GM19351 (cell line): ENCODE measurements at regions not wholly inside any gene's neighbourhood (a gene's known extent, or its start where the extent isn't known, plus 50 kb on each side); places are given as distances from the start of the nearest gene placed in this dataset.

Experiments
- ATAC-seq: cut with Tn5 transposase; IDR thresholded peaks from one replicate; pipeline ENCODE4 v1.9.1; 2021; ENCODE audit warnings: mild to moderate bottlenecking, moderate library complexity; ENCODE audit not compliant: unreplicated experiment

- no peak for ATAC-seq
These were observed 164.9 kb upstream of the PRNP start for GRCh38 chr20:4521170-4521968.

GRCh38 chr20:4519534-4519933, 166.7 kb upstream of the PRNP start:
- ATAC-seq = no peak

- no peak for ATAC-seq
These were observed 169.4 kb upstream of the PRNP start for GRCh38 chr20:4516876-4517275.

GRCh38 chr20:4513720-4514119, 172.5 kb upstream of the PRNP start:
- ATAC-seq = no peak

- no peak for ATAC-seq
These were observed 173.2 kb upstream of the PRNP start for GRCh38 chr20:4512891-4513550.

GRCh38 chr20:4511776-4512175, 174.5 kb upstream of the PRNP start:
- no peak for ATAC-seq

GRCh38 chr20:4509825-4510522, 176.3 kb upstream of the PRNP start:
- no peak for ATAC-seq

- ATAC-seq = no peak
These were observed 177.5 kb upstream of the PRNP start for GRCh38 chr20:4508773-4509172.

- no peak for ATAC-seq
These were observed 179.0 kb upstream of the PRNP start for GRCh38 chr20:4507288-4507719.

- no peak for ATAC-seq
These were observed 181.4 kb upstream of the PRNP start for GRCh38 chr20:4504814-4505213.

- ATAC-seq = no peak
These were observed 183.5 kb upstream of the PRNP start for GRCh38 chr20:4502756-4503155.

- no peak for ATAC-seq
These were observed 192.9 kb upstream of the PRNP start for GRCh38 chr20:4493386-4493785.

- no peak for ATAC-seq
These were observed 194.6 kb upstream of the PRNP start for GRCh38 chr20:4491643-4492042.

GRCh38 chr20:4490606-4491280, 195.5 kb upstream of the PRNP start:
- no peak for ATAC-seq

- ATAC-seq = no peak
These were observed 196.2 kb upstream of the PRNP start for GRCh38 chr20:4490045-4490444.

GRCh38 chr20:4488407-4489339, 197.6 kb upstream of the PRNP start:
- no peak for ATAC-seq

- ATAC-seq = no peak
These were observed 201.8 kb upstream of the PRNP start for GRCh38 chr20:4484379-4484997.

- no peak for ATAC-seq
These were observed 202.3 kb upstream of the PRNP start for GRCh38 chr20:4483961-4484360.

- ATAC-seq = no peak
These were observed 202.8 kb upstream of the PRNP start for GRCh38 chr20:4483486-4483885.

GRCh38 chr20:4480104-4480503, 206.2 kb upstream of the PRNP start:
- ATAC-seq = no peak
